ENCODE measurements at regions not wholly inside any gene's neighbourhood (a gene's known extent, or its start where the extent isn't known, plus 50 kb on each side); places are given as distances from the start of the nearest gene placed in this dataset.
"Not testable (repeated sequence)": the region's sequence is repeated elsewhere in the genome, so short reads cannot be mapped to it uniquely, and the experiment has no call there.

- H3K27me3 Mint-ChIP-seq = peaks cover 65% of the 10 kb centered on the region
- no peak for DNase-seq
These were observed 115.9 kb upstream of the CACUL1 start for GRCh38 chr10:118870467-118871243.

GRCh38 chr10:118871244-118871865 is 116.6 kb upstream of the CACUL1 start:
- Mint-ChIP-seq H3K27me3 (peaks cover 67% of the 10 kb centered on the region), H3K4me1 (no peaks in the 10 kb centered on the region), H3K36me3 (ENCODE audit: low read depth) (no peaks in the 10 kb centered on the region), H3K4me3 (no peak overlapping the region), H3K27ac (no peak overlapping the region)
- H3K9me3 ChIP-seq (ENCODE audit: control insufficient read depth, low read length, poor library complexity, severe bottlenecking) = no peaks in the 10 kb centered on the region
- DNase-seq (no peak), ATAC-seq (no peak)

More at GRCh38 chr10:118870467-118871243, 115.9 kb upstream of the CACUL1 start:
- ATAC-seq = no peak
- H3K9me3 ChIP-seq (ENCODE audit: control insufficient read depth, low read length, poor library complexity, severe bottlenecking) = no peaks in the 10 kb centered on the region
- no peak overlapping the region for H3K27ac Mint-ChIP-seq
- no peaks in the 10 kb centered on the region for H3K36me3 Mint-ChIP-seq (ENCODE audit: low read depth)
- no peaks in the 10 kb centered on the region for H3K4me1 Mint-ChIP-seq
- no peak overlapping the region for H3K4me3 Mint-ChIP-seq

GRCh38 chr10:118873091-118873737 is 118.4 kb upstream of the CACUL1 start:
- Mint-ChIP-seq H3K4me1 (no peaks in the 10 kb centered on the region), H3K36me3 (ENCODE audit: low read depth) (no peaks in the 10 kb centered on the region), H3K27me3 (peaks cover 57% of the 10 kb centered on the region), H3K4me3 (no peak overlapping the region), H3K27ac (no peak overlapping the region)
- DNase-seq (no peak), ATAC-seq (no peak)
- no peaks in the 10 kb centered on the region for H3K9me3 ChIP-seq (ENCODE audit: control insufficient read depth, low read length, poor library complexity, severe bottlenecking)

GRCh38 chr10:118873738-118874105 is 119.0 kb upstream of the CACUL1 start:
- ATAC-seq = no peak
- H3K4me1 Mint-ChIP-seq = no peaks in the 10 kb centered on the region
- no peaks in the 10 kb centered on the region for H3K9me3 ChIP-seq (ENCODE audit: control insufficient read depth, low read length, poor library complexity, severe bottlenecking)
- no peak overlapping the region for H3K4me3 Mint-ChIP-seq
- no peak for DNase-seq
- H3K36me3 Mint-ChIP-seq (ENCODE audit: low read depth) = no peaks in the 10 kb centered on the region
- peaks cover 55% of the 10 kb centered on the region for H3K27me3 Mint-ChIP-seq
- H3K27ac Mint-ChIP-seq = no peak overlapping the region

GRCh38 chr10:118874171-118874570 is 119.4 kb upstream of the CACUL1 start:
- peaks cover 50% of the 10 kb centered on the region for H3K27me3 Mint-ChIP-seq
- no peaks in the 10 kb centered on the region for H3K36me3 Mint-ChIP-seq (ENCODE audit: low read depth)
- no peak overlapping the region for H3K27ac Mint-ChIP-seq
- ATAC-seq = no peak
- no peaks in the 10 kb centered on the region for H3K4me1 Mint-ChIP-seq
- no peak for DNase-seq
- H3K4me3 Mint-ChIP-seq = no peak overlapping the region
- H3K9me3 ChIP-seq (ENCODE audit: control insufficient read depth, low read length, poor library complexity, severe bottlenecking) = no peaks in the 10 kb centered on the region

GRCh38 chr10:118875087-118875486 is 120.3 kb upstream of the CACUL1 start:
- Mint-ChIP-seq H3K27ac (no peak overlapping the region), H3K4me3 (no peak overlapping the region), H3K36me3 (ENCODE audit: low read depth) (no peaks in the 10 kb centered on the region), H3K4me1 (no peaks in the 10 kb centered on the region), H3K27me3 (peaks cover 47% of the 10 kb centered on the region)
- DNase-seq (no peak), ATAC-seq (no peak)
- H3K9me3 ChIP-seq (ENCODE audit: control insufficient read depth, low read length, poor library complexity, severe bottlenecking) = no peaks in the 10 kb centered on the region

GRCh38 chr10:118882741-118883140 is 128.0 kb upstream of the CACUL1 start:
- peaks cover 2% of the 10 kb centered on the region for H3K27me3 Mint-ChIP-seq
- no peak overlapping the region for H3K27ac Mint-ChIP-seq
- ATAC-seq = no peak
- H3K4me3 Mint-ChIP-seq = no peak overlapping the region
- H3K9me3 ChIP-seq (ENCODE audit: control insufficient read depth, low read length, poor library complexity, severe bottlenecking) = no peaks in the 10 kb centered on the region
- H3K4me1 Mint-ChIP-seq = no peaks in the 10 kb centered on the region
- no peak for DNase-seq
- H3K36me3 Mint-ChIP-seq (ENCODE audit: low read depth) = no peaks in the 10 kb centered on the region

- no peak for DNase-seq
- no peaks in the 10 kb centered on the region for H3K36me3 Mint-ChIP-seq (ENCODE audit: low read depth)
- no peaks in the 10 kb centered on the region for H3K9me3 ChIP-seq (ENCODE audit: control insufficient read depth, low read length, poor library complexity, severe bottlenecking)
- no peak overlapping the region for H3K4me3 Mint-ChIP-seq
- ATAC-seq = no peak
- H3K27ac Mint-ChIP-seq = no peak overlapping the region
- H3K4me1 Mint-ChIP-seq = no peaks in the 10 kb centered on the region
- peaks cover 33% of the 10 kb centered on the region for H3K27me3 Mint-ChIP-seq
These were observed 137.3 kb upstream of the NANOS1 start for GRCh38 chr10:118892255-118892654.

- H3K4me3 Mint-ChIP-seq; H3K36me3 Mint-ChIP-seq (ENCODE audit: low read depth); ATAC-seq; DNase-seq; H3K27ac Mint-ChIP-seq; H3K4me1 Mint-ChIP-seq; H3K9me3 ChIP-seq (ENCODE audit: control insufficient read depth, low read length, poor library complexity, severe bottlenecking): not testable (repeated sequence)
- peaks cover 15% of the 10 kb centered on the region for H3K27me3 Mint-ChIP-seq
These were observed 134.6 kb upstream of the NANOS1 start for GRCh38 chr10:118894891-118895290.

GRCh38 chr10:118900617-118901016 is 128.9 kb upstream of the NANOS1 start:
- peaks cover 2% of the 10 kb centered on the region for H3K36me3 Mint-ChIP-seq (ENCODE audit: low read depth)
- ATAC-seq (no peak), DNase-seq (no peak)
- H3K27ac Mint-ChIP-seq = no peak overlapping the region
- no peak overlapping the region for H3K4me3 Mint-ChIP-seq
- H3K9me3 ChIP-seq (ENCODE audit: control insufficient read depth, low read length, poor library complexity, severe bottlenecking) = no peaks in the 10 kb centered on the region
- H3K27me3 Mint-ChIP-seq = peaks cover 7% of the 10 kb centered on the region
- H3K4me1 Mint-ChIP-seq = no peaks in the 10 kb centered on the region

- no peaks in the 10 kb centered on the region for H3K9me3 ChIP-seq (ENCODE audit: control insufficient read depth, low read length, poor library complexity, severe bottlenecking)
- ATAC-seq (no peak), DNase-seq (no peak)
- Mint-ChIP-seq H3K4me1 (no peaks in the 10 kb centered on the region), H3K27me3 (peaks cover 7% of the 10 kb centered on the region), H3K27ac (no peak overlapping the region), H3K4me3 (no peak overlapping the region), H3K36me3 (ENCODE audit: low read depth) (peaks cover 2% of the 10 kb centered on the region)
These were observed 128.1 kb upstream of the NANOS1 start for GRCh38 chr10:118901380-118901779.

- no peaks in the 10 kb centered on the region for H3K9me3 ChIP-seq (ENCODE audit: control insufficient read depth, low read length, poor library complexity, severe bottlenecking)
- no peak for ATAC-seq
- peaks cover 7% of the 10 kb centered on the region for H3K27me3 Mint-ChIP-seq
- no peaks in the 10 kb centered on the region for H3K4me1 Mint-ChIP-seq
- no peak for DNase-seq
- H3K27ac Mint-ChIP-seq = no peak overlapping the region
- H3K4me3 Mint-ChIP-seq = no peak overlapping the region
- peaks cover 2% of the 10 kb centered on the region for H3K36me3 Mint-ChIP-seq (ENCODE audit: low read depth)
These were observed 127.6 kb upstream of the NANOS1 start for GRCh38 chr10:118901906-118902305.

- not testable (repeated sequence) for DNase-seq; H3K36me3 Mint-ChIP-seq (ENCODE audit: low read depth); H3K27me3 Mint-ChIP-seq; H3K27ac Mint-ChIP-seq; ATAC-seq; H3K9me3 ChIP-seq (ENCODE audit: control insufficient read depth, low read length, poor library complexity, severe bottlenecking); H3K4me1 Mint-ChIP-seq; H3K4me3 Mint-ChIP-seq
These were observed 126.9 kb upstream of the NANOS1 start for GRCh38 chr10:118902656-118903055.
